ENCODE measurements at regions not wholly inside any gene's neighbourhood (a gene's known extent, or its start where the extent isn't known, plus 50 kb on each side); places are given as distances from the start of the nearest gene placed in this dataset.

DNA sequence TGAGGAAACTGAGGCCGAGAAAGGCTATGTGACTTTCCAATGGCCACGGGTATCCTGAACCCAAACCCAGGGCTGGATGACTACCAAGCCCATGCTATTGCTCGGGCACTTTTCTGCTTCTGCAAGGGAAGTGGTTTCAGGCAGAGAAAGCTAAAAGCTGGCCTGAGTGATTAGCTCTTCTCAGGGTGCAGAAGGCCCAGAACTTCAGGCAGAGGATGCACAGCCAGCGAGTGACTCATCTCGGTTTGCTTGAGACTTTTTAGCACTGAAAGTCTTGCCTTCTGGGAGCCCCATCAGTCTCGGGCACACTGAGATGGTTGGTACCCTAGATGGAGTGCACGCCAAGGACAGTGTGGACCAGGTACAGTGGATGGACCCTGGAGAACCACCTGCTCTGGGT lies 129.5 kb upstream of the SDK2 start:
- Histone ChIP-seq H3K27ac (ENCODE audit: low read length) (no peak overlapping the region), H4K20me1 (ENCODE audit: insufficient read depth) (no peaks in the 10 kb centered on the region), H3K27me3 (ENCODE audit: insufficient read depth, low read depth, low read length) (no peaks in the 10 kb centered on the region), H3K79me2 (replicated peaks; ENCODE audit: insufficient read depth, low read length) (no peaks in the 10 kb centered on the region), H3K36me3 (ENCODE audit: insufficient read depth, low read length) (no peaks in the 10 kb centered on the region), H3K9me2 (ENCODE audit: insufficient read depth, low read length) (no peaks in the 10 kb centered on the region), H2AFZ (ENCODE audit: low read depth, low read length) (no peak overlapping the region), H3F3A (ENCODE audit: insufficient read depth, low read length, poor library complexity, severe bottlenecking) (no peaks in the 10 kb centered on the region), H3K9me3 (ENCODE audit: low read length) (no peaks in the 10 kb centered on the region), H3K4me3 (ENCODE audit: low read length) (no peak overlapping the region), H3K4me2 (ENCODE audit: low read length) (no peak overlapping the region), H3K9ac (ENCODE audit: low read length) (no peak overlapping the region)
- TF ChIP-seq, protein P1, sequence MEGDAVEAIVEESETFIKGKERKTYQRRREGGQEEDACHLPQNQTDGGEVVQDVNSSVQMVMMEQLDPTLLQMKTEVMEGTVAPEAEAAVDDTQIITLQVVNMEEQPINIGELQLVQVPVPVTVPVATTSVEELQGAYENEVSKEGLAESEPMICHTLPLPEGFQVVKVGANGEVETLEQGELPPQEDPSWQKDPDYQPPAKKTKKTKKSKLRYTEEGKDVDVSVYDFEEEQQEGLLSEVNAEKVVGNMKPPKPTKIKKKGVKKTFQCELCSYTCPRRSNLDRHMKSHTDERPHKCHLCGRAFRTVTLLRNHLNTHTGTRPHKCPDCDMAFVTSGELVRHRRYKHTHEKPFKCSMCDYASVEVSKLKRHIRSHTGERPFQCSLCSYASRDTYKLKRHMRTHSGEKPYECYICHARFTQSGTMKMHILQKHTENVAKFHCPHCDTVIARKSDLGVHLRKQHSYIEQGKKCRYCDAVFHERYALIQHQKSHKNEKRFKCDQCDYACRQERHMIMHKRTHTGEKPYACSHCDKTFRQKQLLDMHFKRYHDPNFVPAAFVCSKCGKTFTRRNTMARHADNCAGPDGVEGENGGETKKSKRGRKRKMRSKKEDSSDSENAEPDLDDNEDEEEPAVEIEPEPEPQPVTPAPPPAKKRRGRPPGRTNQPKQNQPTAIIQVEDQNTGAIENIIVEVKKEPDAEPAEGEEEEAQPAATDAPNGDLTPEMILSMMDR (IDR thresholded peaks at IDR 0.05; ENCODE audit: poor library complexity, severe bottlenecking): no peak
- TF ChIP-seq MXI1 (conservative IDR thresholded peaks at IDR 0.05; ENCODE audit: poor library complexity, severe bottlenecking): no peak
- TF ChIP-seq RAD21 (conservative IDR thresholded peaks at IDR 0.05): no peak
- TF ChIP-seq POLR2AphosphoS5 (IDR thresholded peaks at IDR 0.05): no peak
- no peak for TF ChIP-seq EP300 (conservative IDR thresholded peaks at IDR 0.05; ENCODE audit: poor library complexity, severe bottlenecking)
- TF ChIP-seq, protein P2, sequence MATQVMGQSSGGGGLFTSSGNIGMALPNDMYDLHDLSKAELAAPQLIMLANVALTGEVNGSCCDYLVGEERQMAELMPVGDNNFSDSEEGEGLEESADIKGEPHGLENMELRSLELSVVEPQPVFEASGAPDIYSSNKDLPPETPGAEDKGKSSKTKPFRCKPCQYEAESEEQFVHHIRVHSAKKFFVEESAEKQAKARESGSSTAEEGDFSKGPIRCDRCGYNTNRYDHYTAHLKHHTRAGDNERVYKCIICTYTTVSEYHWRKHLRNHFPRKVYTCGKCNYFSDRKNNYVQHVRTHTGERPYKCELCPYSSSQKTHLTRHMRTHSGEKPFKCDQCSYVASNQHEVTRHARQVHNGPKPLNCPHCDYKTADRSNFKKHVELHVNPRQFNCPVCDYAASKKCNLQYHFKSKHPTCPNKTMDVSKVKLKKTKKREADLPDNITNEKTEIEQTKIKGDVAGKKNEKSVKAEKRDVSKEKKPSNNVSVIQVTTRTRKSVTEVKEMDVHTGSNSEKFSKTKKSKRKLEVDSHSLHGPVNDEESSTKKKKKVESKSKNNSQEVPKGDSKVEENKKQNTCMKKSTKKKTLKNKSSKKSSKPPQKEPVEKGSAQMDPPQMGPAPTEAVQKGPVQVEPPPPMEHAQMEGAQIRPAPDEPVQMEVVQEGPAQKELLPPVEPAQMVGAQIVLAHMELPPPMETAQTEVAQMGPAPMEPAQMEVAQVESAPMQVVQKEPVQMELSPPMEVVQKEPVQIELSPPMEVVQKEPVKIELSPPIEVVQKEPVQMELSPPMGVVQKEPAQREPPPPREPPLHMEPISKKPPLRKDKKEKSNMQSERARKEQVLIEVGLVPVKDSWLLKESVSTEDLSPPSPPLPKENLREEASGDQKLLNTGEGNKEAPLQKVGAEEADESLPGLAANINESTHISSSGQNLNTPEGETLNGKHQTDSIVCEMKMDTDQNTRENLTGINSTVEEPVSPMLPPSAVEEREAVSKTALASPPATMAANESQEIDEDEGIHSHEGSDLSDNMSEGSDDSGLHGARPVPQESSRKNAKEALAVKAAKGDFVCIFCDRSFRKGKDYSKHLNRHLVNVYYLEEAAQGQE (IDR thresholded peaks at IDR 0.05; ENCODE audit: borderline replicate concordance): no peak
- TF ChIP-seq TAF1 (IDR thresholded peaks at IDR 0.05; ENCODE audit: low read depth): no peak
- TF ChIP-seq SMC3 (conservative IDR thresholded peaks at IDR 0.05; ENCODE audit: poor library complexity): no peak
- TF ChIP-seq EZH2 (IDR thresholded peaks at IDR 0.05; ENCODE audit: borderline replicate concordance, insufficient read depth, low read length, poor library complexity, severe bottlenecking): no peak

DNA sequence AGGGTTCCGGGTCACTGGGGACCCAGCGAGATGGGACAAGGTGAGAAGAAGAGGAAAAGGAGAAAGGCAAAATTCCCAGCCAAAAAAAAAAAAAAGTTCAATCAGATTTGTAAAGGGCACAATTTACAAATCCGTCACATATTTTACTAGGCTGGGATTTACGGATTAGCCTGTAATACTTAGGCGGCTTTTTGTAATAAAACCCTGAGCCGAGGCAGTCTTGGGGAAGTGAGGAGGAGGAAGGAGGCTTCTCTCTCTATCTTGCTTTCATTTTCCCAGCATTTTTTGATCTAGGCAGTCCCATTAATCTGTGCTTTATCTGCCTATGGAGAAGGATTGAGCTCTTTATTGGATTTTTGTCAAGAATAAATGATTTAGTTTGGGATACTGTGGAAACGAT lies 130.6 kb upstream of the SDK2 start:
- no peak overlapping the region for H3K9ac ChIP-seq (ENCODE audit: low read length)
- H3K9me3 ChIP-seq (ENCODE audit: low read length): no peaks in the 10 kb centered on the region
- no peak for TF ChIP-seq SMC3 (conservative IDR thresholded peaks at IDR 0.05; ENCODE audit: poor library complexity)
- TF ChIP-seq, protein P1 (IDR thresholded peaks at IDR 0.05; ENCODE audit: poor library complexity, severe bottlenecking): no peak
- no peak for TF ChIP-seq RAD21 (conservative IDR thresholded peaks at IDR 0.05)
- no peak for TF ChIP-seq MXI1 (conservative IDR thresholded peaks at IDR 0.05; ENCODE audit: poor library complexity, severe bottlenecking)
- no peak for TF ChIP-seq POLR2AphosphoS5 (IDR thresholded peaks at IDR 0.05)
- no peak for TF ChIP-seq TAF1 (IDR thresholded peaks at IDR 0.05; ENCODE audit: low read depth)
- TF ChIP-seq EP300 (conservative IDR thresholded peaks at IDR 0.05; ENCODE audit: poor library complexity, severe bottlenecking): no peak
- no peak for TF ChIP-seq EZH2 (IDR thresholded peaks at IDR 0.05; ENCODE audit: borderline replicate concordance, insufficient read depth, low read length, poor library complexity, severe bottlenecking)
- TF ChIP-seq, protein P2 (IDR thresholded peaks at IDR 0.05; ENCODE audit: borderline replicate concordance): no peak
- no peak overlapping the region for H3K4me3 ChIP-seq (ENCODE audit: low read length)
- H3K79me2 ChIP-seq (replicated peaks; ENCODE audit: insufficient read depth, low read length): no peaks in the 10 kb centered on the region
- H4K20me1 ChIP-seq (ENCODE audit: insufficient read depth): no peaks in the 10 kb centered on the region
- H3K4me2 ChIP-seq (ENCODE audit: low read length): no peak overlapping the region
- no peaks in the 10 kb centered on the region for H3K27me3 ChIP-seq (ENCODE audit: insufficient read depth, low read depth, low read length)
- no peaks in the 10 kb centered on the region for H3K9me2 ChIP-seq (ENCODE audit: insufficient read depth, low read length)
- no peak overlapping the region for H3K27ac ChIP-seq (ENCODE audit: low read length)
- H3K36me3 ChIP-seq (ENCODE audit: insufficient read depth, low read length): no peaks in the 10 kb centered on the region
- no peaks in the 10 kb centered on the region for H3F3A ChIP-seq (ENCODE audit: insufficient read depth, low read length, poor library complexity, severe bottlenecking)
- no peak overlapping the region for H2AFZ ChIP-seq (ENCODE audit: low read depth, low read length)

Data from neural cell (in vitro differentiated cells).